ENCODE measurements at regions not wholly inside any gene's neighbourhood (a gene's known extent, or its start where the extent isn't known, plus 50 kb on each side); places are given as distances from the start of the nearest gene placed in this dataset.
"Not testable (repeated sequence)": the region's sequence is repeated elsewhere in the genome, so short reads cannot be mapped to it uniquely, and the experiment has no call there.

GRCh38 chr2:61660511-61661388 lies 122.6 kb upstream of the XPO1 start:
- no peak for TF ChIP-seq CTCF (IDR thresholded peaks at IDR 0.05)
- Mint-ChIP-seq H3K27me3 (peaks cover 3% of the 10 kb centered on the region), H3K36me3 (ENCODE audit: low read depth) (no peaks in the 10 kb centered on the region), H3K9me3 (no peaks in the 10 kb centered on the region), H3K4me1 (peaks cover 2% of the 10 kb centered on the region), H3K4me3 (no peak overlapping the region), H3K27ac (no peak overlapping the region)
- intact Hi-C loops (cut with micrococcal nuclease) = no loop called here
- POLR2A ChIA-PET = no interaction called here
- no peak for ATAC-seq (ENCODE audit: low read depth)
- CTCF ChIA-PET = interaction anchor here (2.0 kb wide), 1 partner anchor 234 kb away, joined by 8 read pairs; no protein-coding TSS in a partner anchor
- no peak for DNase-seq

- H3K9me3 Mint-ChIP-seq = no peaks in the 10 kb centered on the region
- no peaks in the 10 kb centered on the region for H3K27me3 Mint-ChIP-seq
- no peak overlapping the region for H3K27ac Mint-ChIP-seq
- no peak overlapping the region for H3K4me3 Mint-ChIP-seq
- H3K4me1 Mint-ChIP-seq = peaks cover 2% of the 10 kb centered on the region
- ChIA-PET POLR2A (interaction anchor here (0.6 kb wide), 1 partner anchor 120 kb away, joined by 3 read pairs; no protein-coding TSS in a partner anchor), CTCF (interaction anchor here (0.6 to 2.6 kb wide), 5 partner anchors 10 to 238 kb away, joined by 3 to 10 read pairs (median 4); no protein-coding TSS in a partner anchor)
- ATAC-seq (ENCODE audit: low read depth) (no peak), DNase-seq (no peak)
- intact Hi-C loops (cut with micrococcal nuclease) = loop anchor here (1.0 to 5.0 kb wide), 3 partner anchors 123 to 233 kb away; no protein-coding TSS in a partner anchor
- H3K36me3 Mint-ChIP-seq (ENCODE audit: low read depth) = no peaks in the 10 kb centered on the region
- no peak for TF ChIP-seq CTCF (IDR thresholded peaks at IDR 0.05)
Measured at GRCh38 chr2:61658841-61659780, 121.0 kb upstream of the XPO1 start.

- intact Hi-C loops (cut with micrococcal nuclease); H3K27me3 Mint-ChIP-seq; H3K4me1 Mint-ChIP-seq; CTCF ChIA-PET; H3K27ac Mint-ChIP-seq; H3K4me3 Mint-ChIP-seq; POLR2A ChIA-PET; DNase-seq; H3K36me3 Mint-ChIP-seq (ENCODE audit: low read depth); H3K9me3 Mint-ChIP-seq; ATAC-seq (ENCODE audit: low read depth): not testable (repeated sequence)
Measured at GRCh38 chr2:61649946-61650345, 111.8 kb upstream of the XPO1 start.

- CTCF ChIA-PET = no interaction called here
- Mint-ChIP-seq H3K9me3 (peaks cover 5% of the 10 kb centered on the region), H3K27ac (no peak overlapping the region), H3K36me3 (ENCODE audit: low read depth) (no peaks in the 10 kb centered on the region), H3K4me1 (no peaks in the 10 kb centered on the region), H3K27me3 (no peaks in the 10 kb centered on the region), H3K4me3 (no peak overlapping the region)
- intact Hi-C loops (cut with micrococcal nuclease) = no loop called here
- POLR2A ChIA-PET = no interaction called here
- DNase-seq = no peak
- TF ChIP-seq CTCF (IDR thresholded peaks at IDR 0.05) = no peak
- no peak for ATAC-seq (ENCODE audit: low read depth)
Measured at GRCh38 chr2:61649021-61649420, 110.9 kb upstream of the XPO1 start.

- ATAC-seq (ENCODE audit: low read depth) (no peak), DNase-seq (no peak)
- no peak for TF ChIP-seq CTCF (IDR thresholded peaks at IDR 0.05)
- Mint-ChIP-seq H3K4me1 (no peaks in the 10 kb centered on the region), H3K27me3 (no peaks in the 10 kb centered on the region), H3K4me3 (no peak overlapping the region), H3K9me3 (peaks cover 5% of the 10 kb centered on the region), H3K27ac (no peak overlapping the region), H3K36me3 (ENCODE audit: low read depth) (no peaks in the 10 kb centered on the region)
- intact Hi-C loops (cut with micrococcal nuclease) = no loop called here
- CTCF ChIA-PET = no interaction called here
- POLR2A ChIA-PET = no interaction called here
Measured at GRCh38 chr2:61647044-61647443, 108.9 kb upstream of the XPO1 start.
